ENCODE measurements at regions not wholly inside any gene's neighbourhood (a gene's known extent, or its start where the extent isn't known, plus 50 kb on each side); places are given as distances from the start of the nearest gene placed in this dataset.
"Not testable (repeated sequence)": the region's sequence is repeated elsewhere in the genome, so short reads cannot be mapped to it uniquely, and the experiment has no call there.

GRCh38 chr6:119735530-119735929 lies 386.0 kb upstream of the MAN1A1 start:
- DNase-seq (ENCODE audit: low read depth in 1 of 2, low spot score in 1 of 2) = peak in 1 of 2 donors; percentile 9

GRCh38 chr6:119734227-119734626 lies 384.7 kb upstream of the MAN1A1 start:
- H3K27ac ChIP-seq = no peak overlapping the region
- TF ChIP-seq CTCF (IDR thresholded peaks at IDR 0.05; ENCODE audit: low read depth, low read length) = no peak
- H3K4me3 ChIP-seq = no peak overlapping the region
- no peaks in the 10 kb centered on the region for H3K27me3 ChIP-seq
- no peaks in the 10 kb centered on the region for H3K9me3 ChIP-seq (ENCODE audit: low read depth)
- H3K36me3 ChIP-seq = no peaks in the 10 kb centered on the region
- no peaks in the 10 kb centered on the region for H3K4me1 ChIP-seq (ENCODE audit: low read depth)
- DNase-seq (ENCODE audit: low read depth in 1 of 2, low spot score in 1 of 2) = no peak

More at GRCh38 chr6:119735530-119735929, 386.0 kb upstream of the MAN1A1 start:
- Histone ChIP-seq H3K27ac (no peak overlapping the region), H3K4me3 (no peak overlapping the region), H3K27me3 (no peaks in the 10 kb centered on the region), H3K4me1 (ENCODE audit: low read depth) (no peaks in the 10 kb centered on the region), H3K9me3 (ENCODE audit: low read depth) (no peaks in the 10 kb centered on the region), H3K36me3 (no peaks in the 10 kb centered on the region)
- TF ChIP-seq CTCF (IDR thresholded peaks at IDR 0.05; ENCODE audit: low read depth, low read length) = no peak

GRCh38 chr6:119728935-119729334 lies 379.4 kb upstream of the MAN1A1 start:
- no peaks in the 10 kb centered on the region for H3K36me3 ChIP-seq
- H3K9me3 ChIP-seq (ENCODE audit: low read depth) = no peaks in the 10 kb centered on the region
- H3K27ac ChIP-seq = no peak overlapping the region
- H3K27me3 ChIP-seq = no peaks in the 10 kb centered on the region
- H3K4me1 ChIP-seq (ENCODE audit: low read depth) = no peaks in the 10 kb centered on the region
- H3K4me3 ChIP-seq = no peak overlapping the region
- no peak for DNase-seq (ENCODE audit: low read depth in 1 of 2, low spot score in 1 of 2)
- no peak for TF ChIP-seq CTCF (IDR thresholded peaks at IDR 0.05; ENCODE audit: low read depth, low read length)

- no peak overlapping the region for H3K4me3 ChIP-seq
- no peak for TF ChIP-seq CTCF (IDR thresholded peaks at IDR 0.05; ENCODE audit: low read depth, low read length)
- no peak for DNase-seq (ENCODE audit: low read depth in 1 of 2, low spot score in 1 of 2)
- H3K27ac ChIP-seq = no peak overlapping the region
- no peaks in the 10 kb centered on the region for H3K9me3 ChIP-seq (ENCODE audit: low read depth)
- H3K36me3 ChIP-seq = no peaks in the 10 kb centered on the region
- H3K27me3 ChIP-seq = no peaks in the 10 kb centered on the region
- no peaks in the 10 kb centered on the region for H3K4me1 ChIP-seq (ENCODE audit: low read depth)
Measured at GRCh38 chr6:119728220-119728750, 378.7 kb upstream of the MAN1A1 start.

GRCh38 chr6:119727504-119728219 lies 378.1 kb upstream of the MAN1A1 start:
- no peak for TF ChIP-seq CTCF (IDR thresholded peaks at IDR 0.05; ENCODE audit: low read depth, low read length)
- no peak for DNase-seq (ENCODE audit: low read depth in 1 of 2, low spot score in 1 of 2)
- no peaks in the 10 kb centered on the region for H3K4me1 ChIP-seq (ENCODE audit: low read depth)
- no peaks in the 10 kb centered on the region for H3K9me3 ChIP-seq (ENCODE audit: low read depth)
- no peak overlapping the region for H3K4me3 ChIP-seq
- H3K36me3 ChIP-seq = no peaks in the 10 kb centered on the region
- H3K27me3 ChIP-seq = no peaks in the 10 kb centered on the region
- H3K27ac ChIP-seq = no peak overlapping the region

GRCh38 chr6:119726912-119727311 lies 377.4 kb upstream of the MAN1A1 start:
- H3K4me1 ChIP-seq (ENCODE audit: low read depth); H3K9me3 ChIP-seq (ENCODE audit: low read depth); H3K36me3 ChIP-seq; H3K27ac ChIP-seq; H3K27me3 ChIP-seq; H3K4me3 ChIP-seq; DNase-seq (ENCODE audit: low read depth in 1 of 2, low spot score in 1 of 2): not testable (repeated sequence)

Data from cardiac muscle cell (in vitro differentiated cells and primary cell).